ENCODE measurements at regions not wholly inside any gene's neighbourhood (a gene's known extent, or its start where the extent isn't known, plus 50 kb on each side); places are given as distances from the start of the nearest gene placed in this dataset.
A peak's percentile ranks its signal among the peaks of the same experiment; 100 is the strongest.

GRCh38 chr5:66469684-66470083 lies 126.5 kb upstream of the MAST4 start:
- no peak for DNase-seq (ENCODE audit: low spot score)

GRCh38 chr5:66472010-66472409 lies 124.2 kb upstream of the MAST4 start:
- DNase-seq (ENCODE audit: low spot score): no peak

GRCh38 chr5:66475731-66476130 lies 120.5 kb upstream of the MAST4 start:
- DNase-seq (ENCODE audit: low spot score): no peak

DNA sequence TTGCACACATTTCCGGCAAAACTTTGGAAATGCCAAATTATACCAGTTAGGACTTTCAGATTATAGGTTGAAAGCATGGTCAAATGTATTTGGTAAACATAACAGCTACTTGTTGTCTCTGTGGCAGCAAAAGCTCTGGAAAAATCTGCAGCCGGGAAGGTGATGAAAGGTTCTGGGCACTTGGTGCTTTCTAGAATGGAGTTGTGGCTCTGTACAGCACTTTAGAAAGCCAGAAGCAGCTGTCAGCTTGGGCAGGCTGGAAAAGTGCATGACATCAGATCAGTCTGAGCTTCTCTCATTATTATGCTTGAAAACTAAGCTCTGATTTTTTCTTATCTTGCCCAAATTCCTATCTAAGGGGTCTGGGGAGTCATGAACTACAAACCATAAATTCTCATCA lies 118.6 kb upstream of the MAST4 start:
- DNase-seq (ENCODE audit: low spot score): no peak

- DNase-seq (ENCODE audit: low spot score): no peak
Observed at GRCh38 chr5:66494437-66494836, 101.8 kb upstream of the MAST4 start.

- DNase-seq (ENCODE audit: low spot score): peak; percentile 12
Observed at GRCh38 chr5:66498791-66499207, 97.4 kb upstream of the MAST4 start.

- no peak for DNase-seq (ENCODE audit: low spot score)
Observed at GRCh38 chr5:66503203-66503789, 92.9 kb upstream of the MAST4 start.

DNA sequence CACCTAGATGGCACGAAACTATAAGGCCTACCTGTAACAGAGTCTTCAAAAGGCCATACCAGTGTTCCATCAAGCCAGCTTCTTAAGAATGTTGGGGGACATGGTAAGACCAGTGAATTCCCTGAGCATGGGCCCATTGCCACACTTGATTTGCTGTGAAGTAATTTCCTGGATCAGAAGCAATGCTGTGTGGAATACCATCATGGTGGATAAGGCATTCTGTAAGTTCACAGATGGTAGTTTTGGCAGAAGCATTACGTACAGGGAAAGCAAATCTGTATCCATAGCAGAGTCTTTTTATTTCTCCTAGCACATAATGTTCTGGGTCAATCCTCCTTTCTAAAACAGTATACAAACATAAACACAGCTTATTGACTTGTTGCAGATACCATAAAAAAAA lies 89.1 kb upstream of the MAST4 start:
- no peak for DNase-seq (ENCODE audit: low spot score)

DNA sequence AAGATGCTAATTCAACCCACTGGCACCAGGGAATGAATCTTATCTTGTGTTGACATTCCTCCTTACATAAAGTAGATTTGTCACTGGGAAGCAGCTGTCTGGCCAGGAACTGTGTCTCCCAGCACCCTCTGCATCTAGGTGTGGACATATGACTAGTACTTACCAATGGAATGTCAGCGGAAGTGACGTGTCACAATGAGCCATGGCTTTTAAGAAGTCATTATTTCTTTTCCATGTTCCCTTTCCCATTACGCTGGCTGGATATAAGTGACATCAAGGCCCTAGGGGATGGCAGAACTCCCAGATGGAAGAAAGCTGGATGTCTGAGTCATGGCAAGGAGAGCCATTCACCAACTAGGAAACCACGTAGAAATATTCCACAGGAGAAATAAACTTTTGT lies 84.7 kb upstream of the MAST4 start:
- no peak for DNase-seq (ENCODE audit: low spot score)

DNA sequence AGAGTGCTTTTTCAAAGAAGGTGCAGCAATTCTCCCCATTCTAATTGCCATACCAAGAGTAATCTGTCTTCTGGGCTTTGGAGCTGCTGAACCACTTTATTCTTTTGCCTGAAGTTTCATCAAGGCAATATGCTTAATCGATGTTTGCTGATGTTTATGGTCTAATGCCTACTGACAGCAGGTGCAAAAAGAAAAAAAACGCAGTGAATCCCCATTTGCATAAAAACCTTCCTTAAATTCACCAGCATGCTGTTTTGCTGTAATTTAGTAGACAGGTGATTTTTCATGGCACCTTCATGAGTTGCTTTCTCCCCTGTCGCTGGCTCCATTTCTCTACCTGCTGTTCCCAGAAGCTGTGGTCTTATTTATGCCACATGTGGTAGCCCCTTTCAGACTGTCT lies 83.1 kb upstream of the MAST4 start:
- DNase-seq (ENCODE audit: low spot score): no peak

GRCh38 chr5:66515209-66515608 lies 81.0 kb upstream of the MAST4 start:
- no peak for DNase-seq (ENCODE audit: low spot score)

DNA sequence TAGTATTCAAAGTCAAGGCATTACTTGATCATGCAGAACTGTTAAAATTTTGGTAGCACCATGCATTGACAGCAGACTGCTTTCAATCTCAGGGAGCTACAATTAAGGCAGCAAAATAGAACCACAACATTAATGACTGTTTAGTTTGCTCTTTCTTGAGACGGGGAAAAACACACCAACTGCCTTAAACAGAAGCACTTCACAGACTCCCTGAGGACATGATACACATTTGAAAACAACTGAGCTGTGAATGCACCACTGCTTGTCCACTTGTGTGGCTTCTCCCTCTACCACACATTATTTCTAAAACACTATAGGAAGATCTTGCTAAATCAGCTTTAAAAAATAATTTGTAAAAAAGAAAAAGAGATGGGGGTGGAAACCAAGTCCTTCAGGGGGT lies 79.6 kb upstream of the MAST4 start:
- DNase-seq (ENCODE audit: low spot score): no peak

GRCh38 chr5:66517351-66517750 lies 78.8 kb upstream of the MAST4 start:
- DNase-seq (ENCODE audit: low spot score): no peak

GRCh38 chr5:66518052-66518451 lies 78.1 kb upstream of the MAST4 start:
- DNase-seq (ENCODE audit: low spot score): no peak

- DNase-seq (ENCODE audit: low spot score): no peak
Observed at GRCh38 chr5:66518753-66519152, 77.4 kb upstream of the MAST4 start.

- no peak for DNase-seq (ENCODE audit: low spot score)
Observed at GRCh38 chr5:66519626-66520025, 76.6 kb upstream of the MAST4 start.

- no peak for DNase-seq (ENCODE audit: low spot score)
Observed at GRCh38 chr5:66520854-66521253, 75.3 kb upstream of the MAST4 start.

GRCh38 chr5:66527478-66528035 lies 68.6 kb upstream of the MAST4 start:
- no peak for DNase-seq (ENCODE audit: low spot score)

DNA sequence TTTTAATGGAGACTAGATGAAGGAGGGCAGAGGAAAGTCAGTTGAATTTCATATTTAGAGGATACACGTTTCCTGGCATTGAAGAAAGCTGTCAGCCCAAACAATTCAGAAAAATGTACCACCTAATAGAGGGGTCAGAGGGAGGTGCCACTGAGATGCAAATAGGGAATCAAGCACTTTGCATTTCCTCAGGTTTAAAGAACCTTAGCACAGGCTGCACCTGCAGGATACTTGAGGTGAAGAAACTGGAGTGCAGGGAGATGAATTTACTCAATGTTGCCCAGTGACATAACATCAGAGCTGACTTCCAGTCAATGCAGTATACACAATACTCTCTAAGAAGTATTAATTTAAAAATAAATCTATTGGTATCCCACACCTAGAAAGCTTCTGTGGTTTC lies 67.0 kb upstream of the MAST4 start:
- no peak for DNase-seq (ENCODE audit: low spot score)

DNA sequence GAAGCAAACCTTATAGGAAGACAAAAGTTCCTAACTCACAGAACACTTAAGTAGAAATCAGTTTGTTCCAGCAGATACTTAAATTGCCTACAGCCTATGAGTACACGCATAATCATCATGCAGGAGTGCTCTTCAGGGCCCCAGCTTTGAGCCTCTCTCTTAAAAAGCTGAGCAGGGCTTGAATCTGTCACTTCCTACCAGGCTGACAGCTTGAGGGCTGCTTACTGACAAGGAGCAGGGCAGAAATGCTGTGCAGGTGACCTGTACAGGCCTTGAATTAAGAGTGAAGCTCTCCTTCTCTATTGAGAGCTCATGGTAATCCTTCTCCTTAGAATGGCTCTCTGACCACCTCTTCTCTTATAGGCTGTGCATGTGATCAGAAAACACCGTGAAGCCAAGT lies 66.5 kb upstream of the MAST4 start:
- no peak for DNase-seq (ENCODE audit: low spot score)

GRCh38 chr5:66538126-66538525 lies 58.1 kb upstream of the MAST4 start:
- DNase-seq (ENCODE audit: low spot score): no peak

DNA sequence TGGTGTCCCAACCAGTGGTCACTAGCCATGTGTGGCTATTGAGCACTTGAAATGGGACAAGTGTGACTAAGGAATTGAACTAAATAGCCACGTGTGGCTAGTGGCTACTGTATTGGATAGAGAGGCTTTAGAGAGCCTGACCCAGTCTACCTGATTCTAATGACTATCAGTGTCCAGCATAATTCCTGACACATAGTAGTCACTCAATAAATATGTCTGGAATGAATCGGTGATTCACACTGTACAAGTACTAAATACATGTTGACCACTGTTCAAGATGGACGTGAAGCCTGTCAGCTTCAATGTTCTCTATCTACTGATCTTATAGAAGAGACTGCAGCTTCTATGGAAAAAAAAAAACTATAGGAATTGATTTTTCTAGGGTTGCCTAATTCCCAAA lies 57.7 kb upstream of the MAST4 start:
- DNase-seq (ENCODE audit: low spot score): no peak

DNA sequence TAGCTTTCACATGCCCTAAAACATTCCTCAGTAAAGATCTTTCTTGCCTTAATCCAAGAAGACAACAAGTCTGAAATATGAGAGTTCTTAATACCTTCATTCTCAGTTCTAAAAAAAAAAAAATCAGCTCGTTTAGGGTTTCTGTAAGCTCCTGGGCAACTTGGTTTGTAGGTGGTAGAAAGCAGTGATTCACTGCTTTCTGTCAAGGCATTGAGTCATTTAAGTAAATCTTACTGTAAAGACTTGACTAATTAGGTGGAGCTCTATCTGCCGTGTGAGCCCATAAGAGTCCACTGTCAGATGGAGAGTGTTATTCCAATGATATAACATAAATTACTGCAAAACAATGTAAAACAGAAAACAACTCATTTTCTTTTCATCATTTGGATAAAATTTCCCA lies 56.1 kb upstream of the MAST4 start:
- no peak for DNase-seq (ENCODE audit: low spot score)

DNA sequence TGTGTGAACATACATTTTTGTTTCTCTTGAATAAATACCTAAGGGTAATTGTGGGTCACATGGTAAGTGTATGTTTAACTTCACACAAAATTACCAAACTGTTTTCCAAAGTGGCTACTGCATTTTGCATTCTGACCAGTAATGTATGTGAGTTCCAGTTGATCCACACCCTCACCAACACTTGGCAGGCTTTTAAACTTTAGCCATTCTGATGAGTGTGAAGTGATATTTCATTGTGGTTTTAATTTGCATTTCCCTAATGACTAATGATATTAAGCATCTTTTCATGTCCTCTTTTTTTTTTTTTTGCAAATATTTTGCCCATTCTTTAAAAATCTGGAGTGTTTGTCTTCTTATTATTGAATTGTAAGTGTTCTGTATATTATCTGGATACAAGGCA lies 53.5 kb upstream of the MAST4 start:
- DNase-seq (ENCODE audit: low spot score): no peak
